CD4-positive, alpha-beta memory T cell (primary cell): ENCODE measurements at regions not wholly inside any gene's neighbourhood (a gene's known extent, or its start where the extent isn't known, plus 50 kb on each side); places are given as distances from the start of the nearest gene placed in this dataset.

Source experiments
- CTCF ChIA-PET: fragments of 350-600 bp; sonication (Branson Sonifier 250); formaldehyde crosslinking; loops from one replicate; lab custom pipeline; 2021; ENCODE audit warnings: inconsistent platforms; ENCODE audit not compliant: partially characterized antibody; lab: Charles Lee
- POLR2A ChIA-PET: fragments of 350-600 bp; sonication (Branson Sonifier 250); formaldehyde crosslinking; loops from one replicate; lab custom pipeline; 2021; ENCODE audit not compliant: partially characterized antibody; lab: Charles Lee
- DNase-seq, 5 donors: peaks; one replicate each; pipeline versions ENCODE4 v3.0.0 to v3.0.0-alpha.2; 2020 to 2022; ENCODE audit warnings: mixed read lengths in 1 of 5
- H3K27ac ChIP-seq: one replicate; pipeline ENCODE4 v1.7.0; 2013; ENCODE audit warnings: low read depth, low read length
- H3K27me3 ChIP-seq: 2 replicates; pipeline ENCODE4 v1.7.0; 2013; ENCODE audit warnings: mild to moderate bottlenecking, low read length, moderate library complexity; ENCODE audit not compliant: insufficient read depth
- H3K36me3 ChIP-seq: 2 replicates; pipeline ENCODE4 v1.7.0; 2013; ENCODE audit warnings: mild to moderate bottlenecking, low read length, moderate library complexity; ENCODE audit not compliant: insufficient read depth
- H3K4me1 ChIP-seq: 2 replicates; pipeline ENCODE4 v1.7.0; 2013; ENCODE audit warnings: mild to moderate bottlenecking, low read length, moderate library complexity; ENCODE audit not compliant: insufficient read depth
- H3K4me3 ChIP-seq, 2 donors: one replicate each; pipeline ENCODE4 v1.7.0; 2013; ENCODE audit warnings: low read length in 2 of 2, mild to moderate bottlenecking in 1 of 2
- H3K9me3 ChIP-seq, 2 donors: one replicate each; pipeline ENCODE4 v1.7.0; 2013; ENCODE audit warnings: low read length in 2 of 2, control low read depth in 1 of 2; ENCODE audit not compliant: control insufficient read depth in 1 of 2
- H3K27ac Mint-ChIP-seq, 7 donors: one replicate each; pipeline ENCODE4 v1.8.0; 2020 to 2021; ENCODE audit warnings: mixed read lengths in 7 of 7, mild to moderate bottlenecking in 6 of 7, inconsistent platforms in 3 of 7, moderate library complexity in 3 of 7
- H3K27me3 Mint-ChIP-seq, 2 donors: one replicate each; pipeline ENCODE4 v1.8.0; 2020 to 2021; ENCODE audit warnings: mixed read lengths in 2 of 2
- H3K36me3 Mint-ChIP-seq, 2 donors: one replicate each; pipeline ENCODE4 v1.8.0; 2020 to 2021; ENCODE audit warnings: mixed read lengths in 2 of 2, inconsistent platforms in 1 of 2, mild to moderate bottlenecking in 1 of 2
- H3K4me1 Mint-ChIP-seq, 4 donors: one replicate each; pipeline ENCODE4 v1.8.0; 2020 to 2021; ENCODE audit warnings: mixed read lengths in 4 of 4, mild to moderate bottlenecking in 1 of 4
- H3K4me3 Mint-ChIP-seq, 8 donors: one replicate each; pipeline ENCODE4 v1.8.0; 2020 to 2021; ENCODE audit warnings: mixed read lengths in 8 of 8, mild to moderate bottlenecking in 7 of 8, moderate library complexity in 6 of 8, inconsistent platforms in 3 of 8
- H3K9me3 Mint-ChIP-seq, 8 donors: one replicate each; pipeline ENCODE4 v1.8.0; 2020 to 2021; ENCODE audit warnings: mixed read lengths in 8 of 8, mild to moderate bottlenecking in 5 of 8, inconsistent platforms in 3 of 8, moderate library complexity in 1 of 8
- intact Hi-C: fragments of 100-400 bp; cut with micrococcal nuclease; formaldehyde crosslinking; loops from one replicate; pipeline ENCODE4 v1.15.1; 2023

GRCh38 chr9:12554636-12555035 lies 138.5 kb upstream of the TYRP1 start:
- no peaks in the 10 kb centered on the region for H3K27me3 Mint-ChIP-seq
- intact Hi-C loops, result no loop called here
- Histone ChIP-seq H3K4me3 (no peak overlapping the region), H3K9me3 (no peaks in the 10 kb centered on the region), H3K4me1 (no peaks in the 10 kb centered on the region), H3K27me3 (no peaks in the 10 kb centered on the region), H3K27ac (no peak overlapping the region), H3K36me3 (no peaks in the 10 kb centered on the region)
- no peak overlapping the region for H3K27ac Mint-ChIP-seq
- POLR2A ChIA-PET, result no interaction called here
- H3K9me3 Mint-ChIP-seq, result peaks cover 2 to 16% (median 10%) of the 10 kb centered on the region in 8 donors
- no peaks in the 10 kb centered on the region for H3K36me3 Mint-ChIP-seq
- no peaks in the 10 kb centered on the region for H3K4me1 Mint-ChIP-seq
- H3K4me3 Mint-ChIP-seq, result no peak overlapping the region
- DNase-seq, result no peak
- CTCF ChIA-PET, result no interaction called here

- H3K4me3 ChIP-seq, result no peak overlapping the region
- no peaks in the 10 kb centered on the region for H3K9me3 ChIP-seq
- ChIA-PET POLR2A (no interaction called here), CTCF (no interaction called here)
- no peaks in the 10 kb centered on the region for H3K4me1 ChIP-seq
- DNase-seq, result no peak
- Mint-ChIP-seq H3K9me3 (peaks cover 0 to 45% (median 17%) of the 10 kb centered on the region in 8 donors), H3K36me3 (no peaks in the 10 kb centered on the region), H3K27me3 (no peaks in the 10 kb centered on the region), H3K27ac (no peak overlapping the region), H3K4me1 (no peaks in the 10 kb centered on the region), H3K4me3 (no peak overlapping the region)
- no peaks in the 10 kb centered on the region for H3K27me3 ChIP-seq
- intact Hi-C loops, result no loop called here
- H3K36me3 ChIP-seq, result no peaks in the 10 kb centered on the region
- H3K27ac ChIP-seq, result no peak overlapping the region
These were observed 126.6 kb upstream of the TYRP1 start for GRCh38 chr9:12566404-12567090.

- no peaks in the 10 kb centered on the region for H3K27me3 Mint-ChIP-seq
- ChIA-PET POLR2A (no interaction called here), CTCF (no interaction called here)
- no peaks in the 10 kb centered on the region for H3K36me3 Mint-ChIP-seq
- DNase-seq, result no peak
- no peak overlapping the region for H3K4me3 ChIP-seq
- H3K4me1 ChIP-seq, result no peaks in the 10 kb centered on the region
- no peak overlapping the region for H3K27ac Mint-ChIP-seq
- intact Hi-C loops, result no loop called here
- no peaks in the 10 kb centered on the region for H3K27me3 ChIP-seq
- H3K9me3 Mint-ChIP-seq, result peaks cover 2 to 24% (median 9%) of the 10 kb centered on the region in 8 donors
- no peaks in the 10 kb centered on the region for H3K36me3 ChIP-seq
- H3K9me3 ChIP-seq, result no peaks in the 10 kb centered on the region
- H3K27ac ChIP-seq, result no peak overlapping the region
- no peak overlapping the region for H3K4me3 Mint-ChIP-seq
- no peaks in the 10 kb centered on the region for H3K4me1 Mint-ChIP-seq
These were observed 108.3 kb upstream of the TYRP1 start for GRCh38 chr9:12584656-12585522.

GRCh38 chr9:12595400-12595799 lies 97.8 kb upstream of the TYRP1 start:
- no peaks in the 10 kb centered on the region for H3K4me1 ChIP-seq
- no peaks in the 10 kb centered on the region for H3K27me3 ChIP-seq
- ChIA-PET CTCF (no interaction called here), POLR2A (no interaction called here)
- no peak overlapping the region for H3K27ac ChIP-seq
- H3K27ac Mint-ChIP-seq, result no peak overlapping the region
- intact Hi-C loops, result no loop called here
- H3K9me3 ChIP-seq, result no peaks in the 10 kb centered on the region
- no peaks in the 10 kb centered on the region for H3K27me3 Mint-ChIP-seq
- H3K36me3 Mint-ChIP-seq, result no peaks in the 10 kb centered on the region
- no peak overlapping the region for H3K4me3 ChIP-seq
- peaks cover 3 to 27% (median 9%) of the 10 kb centered on the region in 8 donors for H3K9me3 Mint-ChIP-seq
- no peak overlapping the region for H3K4me3 Mint-ChIP-seq
- H3K4me1 Mint-ChIP-seq, result no peaks in the 10 kb centered on the region
- DNase-seq, result no peak
- no peaks in the 10 kb centered on the region for H3K36me3 ChIP-seq

- intact Hi-C loops, result no loop called here
- Mint-ChIP-seq H3K4me1 (no peaks in the 10 kb centered on the region), H3K27ac (no peak overlapping the region), H3K27me3 (no peaks in the 10 kb centered on the region), H3K4me3 (no peak overlapping the region), H3K9me3 (peaks cover 0 to 17% (median 4%) of the 10 kb centered on the region in 8 donors), H3K36me3 (no peaks in the 10 kb centered on the region)
- Histone ChIP-seq H3K36me3 (no peaks in the 10 kb centered on the region), H3K27ac (no peak overlapping the region), H3K4me1 (no peaks in the 10 kb centered on the region), H3K4me3 (no peak overlapping the region), H3K9me3 (no peaks in the 10 kb centered on the region), H3K27me3 (no peaks in the 10 kb centered on the region)
- no peak for DNase-seq
- POLR2A ChIA-PET, result no interaction called here
- CTCF ChIA-PET, result no interaction called here
These were observed 88.9 kb upstream of the TYRP1 start for GRCh38 chr9:12604164-12604821.

GRCh38 chr9:12612211-12612770 lies 80.9 kb upstream of the TYRP1 start:
- ChIA-PET POLR2A (no interaction called here), CTCF (no interaction called here)
- Histone ChIP-seq H3K4me3 (no peak overlapping the region), H3K27me3 (no peaks in the 10 kb centered on the region), H3K9me3 (peaks cover 0 to 6% of the 10 kb centered on the region in 2 donors), H3K4me1 (no peaks in the 10 kb centered on the region), H3K27ac (no peak overlapping the region), H3K36me3 (no peaks in the 10 kb centered on the region)
- Mint-ChIP-seq H3K27ac (no peak overlapping the region), H3K4me3 (no peak overlapping the region), H3K4me1 (no peaks in the 10 kb centered on the region), H3K27me3 (no peaks in the 10 kb centered on the region), H3K9me3 (peaks cover 3 to 55% (median 23%) of the 10 kb centered on the region in 8 donors), H3K36me3 (no peaks in the 10 kb centered on the region)
- intact Hi-C loops, result no loop called here
- DNase-seq, result no peak

DNA sequence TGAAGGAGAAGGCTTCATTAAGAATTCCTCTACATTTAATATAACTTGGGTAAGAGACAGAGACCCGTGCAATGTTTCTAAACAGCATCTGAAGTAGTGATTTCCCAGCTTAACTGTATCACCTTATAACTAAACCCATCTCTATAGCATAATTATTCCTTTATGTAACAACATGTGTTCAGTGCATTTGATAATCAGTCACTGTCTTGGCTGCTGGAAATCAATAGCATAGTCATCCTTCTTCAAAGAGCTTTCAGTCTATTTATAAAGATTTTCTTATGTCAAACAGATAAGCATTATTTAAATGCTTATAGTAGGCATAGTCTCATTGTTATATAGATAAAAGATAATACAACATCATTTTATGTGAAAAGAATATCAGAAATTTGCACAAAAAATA lies 80.1 kb upstream of the TYRP1 start:
- ChIA-PET CTCF (interaction anchor here (0.5 kb wide), 1 partner anchor 586 kb away, joined by 3 read pairs; no protein-coding TSS in a partner anchor), POLR2A (no interaction called here)
- no peaks in the 10 kb centered on the region for H3K27me3 ChIP-seq
- peaks cover 2 to 50% (median 22%) of the 10 kb centered on the region in 8 donors for H3K9me3 Mint-ChIP-seq
- H3K4me1 Mint-ChIP-seq, result no peaks in the 10 kb centered on the region
- no peak overlapping the region for H3K27ac ChIP-seq
- H3K27ac Mint-ChIP-seq, result no peak overlapping the region
- intact Hi-C loops, result no loop called here
- H3K27me3 Mint-ChIP-seq, result no peaks in the 10 kb centered on the region
- H3K4me3 ChIP-seq, result no peak overlapping the region
- no peak overlapping the region for H3K4me3 Mint-ChIP-seq
- H3K36me3 ChIP-seq, result no peaks in the 10 kb centered on the region
- H3K36me3 Mint-ChIP-seq, result no peaks in the 10 kb centered on the region
- no peak for DNase-seq
- H3K9me3 ChIP-seq, result peaks cover 0 to 6% of the 10 kb centered on the region in 2 donors
- no peaks in the 10 kb centered on the region for H3K4me1 ChIP-seq
